ENCODE measurements at regions not wholly inside any gene's neighbourhood (a gene's known extent, or its start where the extent isn't known, plus 50 kb on each side); places are given as distances from the start of the nearest gene placed in this dataset.

DNA sequence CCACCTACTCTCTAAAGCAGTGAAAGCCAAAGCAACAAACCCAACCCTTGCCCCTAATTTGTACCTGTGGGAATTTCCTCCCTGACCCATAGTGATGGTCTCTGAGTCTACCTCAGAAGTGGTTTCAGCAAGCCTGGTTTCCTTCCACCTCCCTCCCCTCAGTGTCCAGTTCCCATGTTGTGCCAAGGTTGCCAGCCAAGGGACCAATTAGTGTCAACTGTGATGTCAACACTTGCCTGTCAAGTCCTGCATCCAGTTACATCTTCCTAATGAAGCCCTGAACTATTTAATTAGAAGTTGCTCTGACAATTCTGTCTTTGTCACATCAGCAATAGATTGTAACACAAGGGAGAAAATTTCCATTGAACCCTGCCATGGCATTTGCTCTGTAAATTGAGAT is 194.4 kb upstream of the CCDC196 start:
- DNase-seq (ENCODE audit: extremely low read depth, low read depth): no peak
- TF ChIP-seq, protein P1, sequence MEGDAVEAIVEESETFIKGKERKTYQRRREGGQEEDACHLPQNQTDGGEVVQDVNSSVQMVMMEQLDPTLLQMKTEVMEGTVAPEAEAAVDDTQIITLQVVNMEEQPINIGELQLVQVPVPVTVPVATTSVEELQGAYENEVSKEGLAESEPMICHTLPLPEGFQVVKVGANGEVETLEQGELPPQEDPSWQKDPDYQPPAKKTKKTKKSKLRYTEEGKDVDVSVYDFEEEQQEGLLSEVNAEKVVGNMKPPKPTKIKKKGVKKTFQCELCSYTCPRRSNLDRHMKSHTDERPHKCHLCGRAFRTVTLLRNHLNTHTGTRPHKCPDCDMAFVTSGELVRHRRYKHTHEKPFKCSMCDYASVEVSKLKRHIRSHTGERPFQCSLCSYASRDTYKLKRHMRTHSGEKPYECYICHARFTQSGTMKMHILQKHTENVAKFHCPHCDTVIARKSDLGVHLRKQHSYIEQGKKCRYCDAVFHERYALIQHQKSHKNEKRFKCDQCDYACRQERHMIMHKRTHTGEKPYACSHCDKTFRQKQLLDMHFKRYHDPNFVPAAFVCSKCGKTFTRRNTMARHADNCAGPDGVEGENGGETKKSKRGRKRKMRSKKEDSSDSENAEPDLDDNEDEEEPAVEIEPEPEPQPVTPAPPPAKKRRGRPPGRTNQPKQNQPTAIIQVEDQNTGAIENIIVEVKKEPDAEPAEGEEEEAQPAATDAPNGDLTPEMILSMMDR (IDR thresholded peaks at IDR 0.05; ENCODE audit: low read depth, low read length, missing control alignments): no peak
- no peak overlapping the region for H3K4me3 ChIP-seq (replicated peaks; ENCODE audit: low read depth, low read length)

DNA sequence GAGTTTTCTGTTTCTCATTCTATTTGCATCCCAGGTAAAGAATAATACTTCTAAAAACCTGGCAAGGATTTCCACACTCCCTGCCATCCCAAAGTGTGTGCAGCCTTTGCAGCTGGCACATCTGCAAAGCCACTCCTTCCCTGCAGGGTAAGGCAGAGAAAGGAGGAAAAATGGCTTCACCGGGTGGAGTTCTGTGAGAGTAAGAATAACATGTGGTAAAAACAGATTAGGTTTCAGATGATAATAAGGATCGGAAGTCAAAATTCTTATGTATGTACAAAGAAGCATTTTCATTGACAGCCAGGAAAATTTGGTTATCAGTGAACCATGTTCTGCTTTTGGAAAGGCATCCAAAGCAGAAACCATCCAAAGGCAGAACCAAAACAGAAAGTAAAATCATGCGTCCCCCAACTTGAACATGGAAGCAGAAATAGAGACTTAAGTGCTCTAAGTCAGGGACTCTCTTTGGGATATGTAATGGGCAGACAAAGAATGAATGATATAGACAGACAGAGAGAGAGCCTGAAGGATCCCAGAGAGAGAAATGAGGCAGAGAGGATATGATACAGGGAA is 192.6 kb upstream of the CCDC196 start:
- H3K4me3 ChIP-seq (replicated peaks; ENCODE audit: low read depth, low read length): no peak overlapping the region
- no peak for DNase-seq (ENCODE audit: extremely low read depth, low read depth)
- TF ChIP-seq, protein P1 (IDR thresholded peaks at IDR 0.05; ENCODE audit: low read depth, low read length, missing control alignments): no peak

DNA sequence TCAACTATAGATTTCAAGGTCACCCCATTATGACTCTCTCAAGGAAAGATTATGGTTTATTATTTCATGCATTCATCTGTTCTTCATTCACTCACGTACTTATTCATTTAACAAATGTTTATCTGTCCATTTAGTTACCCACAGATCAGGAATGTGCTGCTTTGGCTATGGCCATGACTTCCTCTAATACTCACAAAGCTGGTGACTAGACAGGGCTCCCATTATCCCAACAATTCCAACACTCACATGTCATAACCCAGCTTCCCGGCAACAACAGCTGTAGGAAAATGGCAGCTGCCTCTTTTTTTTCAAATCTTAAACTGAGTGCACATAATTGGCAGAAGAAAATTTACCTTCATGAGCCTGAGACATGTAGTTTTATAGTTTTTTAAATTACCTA is 190.8 kb upstream of the CCDC196 start:
- no peak for DNase-seq (ENCODE audit: extremely low read depth, low read depth)
- TF ChIP-seq, protein P1 (IDR thresholded peaks at IDR 0.05; ENCODE audit: low read depth, low read length, missing control alignments): no peak
- no peak overlapping the region for H3K4me3 ChIP-seq (replicated peaks; ENCODE audit: low read depth, low read length)

DNA sequence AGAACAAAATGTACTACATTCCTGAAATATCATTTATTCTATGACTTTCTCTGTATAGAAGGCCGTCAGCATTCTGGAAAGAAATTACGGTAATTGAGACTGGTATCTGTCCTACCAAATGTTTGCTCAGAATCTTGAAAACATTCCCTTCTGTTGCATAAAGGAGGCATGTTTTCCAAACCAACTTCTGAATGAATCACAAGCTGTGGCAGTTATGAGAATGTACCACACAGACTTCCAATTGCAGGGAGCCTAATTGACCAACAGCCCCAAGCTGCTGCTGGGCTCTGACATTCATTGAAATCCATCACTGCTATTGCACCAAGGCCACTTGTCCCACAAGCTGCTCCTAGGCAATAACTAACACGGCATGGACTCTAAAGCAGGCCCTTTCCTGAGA is 185.3 kb upstream of the CCDC196 start:
- TF ChIP-seq, protein P1 (IDR thresholded peaks at IDR 0.05; ENCODE audit: low read depth, low read length, missing control alignments): no peak
- H3K4me3 ChIP-seq (replicated peaks; ENCODE audit: low read depth, low read length): no peak overlapping the region
- DNase-seq (ENCODE audit: extremely low read depth, low read depth): no peak

DNA sequence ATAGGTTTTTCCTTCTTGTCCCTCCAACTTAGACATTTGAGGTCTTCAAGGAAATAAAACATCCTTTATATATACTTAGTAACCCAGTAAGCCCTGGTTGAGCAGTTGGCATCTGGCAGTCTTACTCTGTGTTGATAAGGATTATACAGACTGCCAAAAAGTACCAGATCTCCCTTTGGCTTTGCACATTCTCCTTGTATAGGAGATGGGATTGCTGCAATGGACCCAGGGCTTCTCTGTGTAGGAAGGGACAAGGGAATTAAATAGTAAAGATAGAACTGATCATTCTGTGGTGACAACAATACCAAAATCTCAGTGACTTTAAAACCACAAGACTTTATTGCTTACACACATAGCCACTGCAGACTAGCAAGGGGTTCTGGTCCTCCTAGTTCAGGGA is 180.1 kb upstream of the CCDC196 start:
- H3K4me3 ChIP-seq (replicated peaks; ENCODE audit: low read depth, low read length): no peak overlapping the region
- DNase-seq (ENCODE audit: extremely low read depth, low read depth): no peak
- TF ChIP-seq, protein P1 (IDR thresholded peaks at IDR 0.05; ENCODE audit: low read depth, low read length, missing control alignments): no peak

DNA sequence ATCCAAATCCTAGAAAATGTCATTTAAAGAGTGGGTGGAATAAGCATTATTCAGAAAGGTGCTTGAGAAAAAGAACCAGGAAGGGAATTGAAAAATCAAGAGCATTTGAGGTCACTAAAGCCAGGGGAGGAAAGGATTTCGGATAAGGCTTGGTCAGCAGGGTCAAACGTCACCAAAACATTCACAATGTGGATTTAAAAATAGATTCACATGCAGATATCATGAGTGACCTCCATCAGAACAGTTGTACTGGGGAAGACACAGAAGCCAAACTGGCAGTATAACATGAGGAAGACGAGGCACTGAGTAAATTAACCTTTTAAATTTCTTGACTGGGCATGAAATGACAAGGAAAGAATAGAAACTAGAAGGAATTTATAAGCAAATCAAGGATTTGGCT is 175.1 kb upstream of the CCDC196 start:
- no peak for DNase-seq (ENCODE audit: extremely low read depth, low read depth)
- TF ChIP-seq, protein P1 (IDR thresholded peaks at IDR 0.05; ENCODE audit: low read depth, low read length, missing control alignments): no peak
- no peak overlapping the region for H3K4me3 ChIP-seq (replicated peaks; ENCODE audit: low read depth, low read length)

DNA sequence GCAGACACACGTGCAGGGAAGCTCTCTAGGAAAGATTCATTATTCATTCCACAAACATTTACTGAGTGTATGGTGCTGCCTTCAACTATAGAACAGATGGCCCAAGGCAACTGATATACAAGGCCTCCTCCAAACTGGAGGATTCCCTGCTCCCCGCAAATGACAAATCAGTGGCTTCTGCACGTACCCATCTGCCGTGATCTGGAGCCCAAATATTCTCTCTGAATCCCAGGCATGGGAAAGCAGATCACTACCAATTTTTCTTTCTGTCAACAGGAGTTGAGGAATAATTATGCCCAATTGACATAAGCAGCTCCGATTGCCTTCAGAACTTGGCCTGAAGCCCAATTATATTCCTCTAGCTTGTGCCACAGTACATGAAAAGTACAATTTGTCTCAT is 174.2 kb upstream of the CCDC196 start:
- DNase-seq (ENCODE audit: extremely low read depth, low read depth): no peak
- no peak overlapping the region for H3K4me3 ChIP-seq (replicated peaks; ENCODE audit: low read depth, low read length)
- TF ChIP-seq, protein P1 (IDR thresholded peaks at IDR 0.05; ENCODE audit: low read depth, low read length, missing control alignments): no peak

Measured in HFF-Myc (cell line).